B cell (primary cell): ENCODE measurements at regions not wholly inside any gene's neighbourhood (a gene's known extent, or its start where the extent isn't known, plus 50 kb on each side); places are given as distances from the start of the nearest gene placed in this dataset.

Experiments
- ATAC-seq: fragments of 200-7000 bp; cut with Tn5 transposase; one replicate; pipeline ENCODE4 v1.10.0; 2021; ENCODE audit warnings: low read depth, mild to moderate bottlenecking, moderate number of reproducible peaks, moderate library complexity
- CTCF ChIA-PET: fragments of 350-600 bp; sonication (Branson Sonifier 250); formaldehyde crosslinking; loops from one replicate; lab custom pipeline; 2021; ENCODE audit warnings: antibody characterized with exemption, inconsistent platforms; lab: Charles Lee
- POLR2A ChIA-PET: fragments of 350-600 bp; sonication (Branson Sonifier 250); formaldehyde crosslinking; loops from one replicate; lab custom pipeline; 2021; ENCODE audit warnings: antibody characterized with exemption; lab: Charles Lee
- DNase-seq: peaks from one replicate; pipeline ENCODE4 v3.0.0; 2013
- H2AFZ ChIP-seq: 2 replicates; pipeline ENCODE4 v1.6.1; 2012; ENCODE audit warnings: mild to moderate bottlenecking, low read depth, low read length; ENCODE audit not compliant: insufficient read depth, poor library complexity, severe bottlenecking
- H3K27ac ChIP-seq, 2 donors: 1 replicate in 1 of 2; 2 replicates in 1 of 2; pipeline ENCODE4 v1.5.1; 2012 to 2013; ENCODE audit warnings: low read length in 2 of 2, mild to moderate bottlenecking in 2 of 2, moderate library complexity in 1 of 2
- H3K27me3 ChIP-seq, 4 experiments: fragments of 200-600 bp in 1 of 4; sonication (generic) in 1 of 4; replicated peaks in 1 of 4; 1 replicate in 2 of 4; 2 replicates in 2 of 4; pipeline versions ENCODE4 v1.6.1 to v1.7.0; 2013 to 2016; ENCODE audit warnings: low read length in 3 of 4, mild to moderate bottlenecking in 2 of 4, mixed read lengths in 1 of 4, moderate library complexity in 1 of 4; ENCODE audit not compliant: insufficient read depth in 4 of 4, control insufficient read depth in 3 of 4; ENCODE audit errors: control extremely low read depth in 1 of 4
- H3K36me3 ChIP-seq, 2 experiments: replicated peaks in 1 of 2; 1 replicate in 1 of 2; 2 replicates in 1 of 2; pipeline versions ENCODE4 v1.6.1 to v1.7.1; 2013; ENCODE audit warnings: low read length in 1 of 2; ENCODE audit not compliant: insufficient read depth in 2 of 2, control insufficient read depth in 1 of 2; ENCODE audit errors: control extremely low read depth in 1 of 2, extremely low read depth in 1 of 2
- H3K4me1 ChIP-seq, 2 donors: fragments of 200-600 bp in 1 of 2; sonication (generic) in 1 of 2; 1 replicate in 1 of 2; 2 replicates in 1 of 2; pipeline versions ENCODE4 v1.5.1 to v1.6.1; 2013 to 2017; ENCODE audit warnings: low read length in 2 of 2; ENCODE audit not compliant: control insufficient read depth in 2 of 2, insufficient read depth in 2 of 2
- H3K4me2 ChIP-seq: replicated peaks from 2 replicates; pipeline ENCODE3; 2012; ENCODE audit warnings: mild to moderate bottlenecking, low read depth, low read length; ENCODE audit not compliant: poor library complexity, severe bottlenecking
- H3K4me3 ChIP-seq, 5 experiments: fragments of 200-600 bp in 1 of 5; sonication (generic) in 1 of 5; 1 replicate in 3 of 5; 2 replicates in 2 of 5; pipeline versions ENCODE4 v1.5.1 to v1.7.0; 2011 to 2016; ENCODE audit warnings: low read length in 4 of 5, mild to moderate bottlenecking in 4 of 5, low read depth in 2 of 5, control low read depth in 1 of 5, moderate library complexity in 1 of 5; ENCODE audit not compliant: insufficient read depth in 1 of 5; ENCODE audit errors: control extremely low read depth in 1 of 5, extremely low read depth in 1 of 5
- H3K79me2 ChIP-seq: fragments of 200-600 bp; sonication (generic); one replicate; pipeline ENCODE4 v1.6.0; 2016; ENCODE audit warnings: low read length; ENCODE audit not compliant: control insufficient read depth, insufficient read depth
- H3K9ac ChIP-seq: fragments of 200-600 bp; sonication (generic); 2 replicates; pipeline ENCODE4 v1.6.1; 2017; ENCODE audit warnings: mild to moderate bottlenecking, low read length, moderate library complexity
- H3K9me3 ChIP-seq, 3 donors: one replicate each; pipeline versions ENCODE4 v1.6.1 to v1.7.1; 2013; ENCODE audit warnings: low read length in 2 of 3; ENCODE audit not compliant: control insufficient read depth in 2 of 3, insufficient read depth in 1 of 3; ENCODE audit errors: control extremely low read depth in 1 of 3
- H4K20me1 ChIP-seq: 2 replicates; pipeline ENCODE4 v1.6.0; 2012; ENCODE audit warnings: mild to moderate bottlenecking, low read length; ENCODE audit not compliant: insufficient read depth, control insufficient read depth, poor library complexity, severe bottlenecking
- H3K27ac Mint-ChIP-seq: one replicate; pipeline ENCODE4 v1.8.0; 2021; ENCODE audit warnings: mixed read lengths
- H3K27me3 Mint-ChIP-seq: one replicate; pipeline ENCODE4 v1.8.0; 2021; ENCODE audit warnings: mixed read lengths
- H3K4me1 Mint-ChIP-seq: one replicate; pipeline ENCODE4 v1.8.0; 2021; ENCODE audit warnings: mixed read lengths
- H3K4me3 Mint-ChIP-seq: one replicate; pipeline ENCODE4 v1.8.0; 2021; ENCODE audit warnings: mixed read lengths
- H3K9me3 Mint-ChIP-seq: one replicate; pipeline ENCODE4 v1.8.0; 2022; ENCODE audit warnings: mixed read lengths; ENCODE audit not compliant: insufficient read depth
- EZH2 ChIP-seq: IDR thresholded peaks from 2 replicates; pipeline ENCODE4 v1.6.1; 2012; ENCODE audit warnings: borderline replicate concordance, low read depth, mild to moderate bottlenecking, moderate library complexity, low read length; ENCODE audit not compliant: insufficient read depth, poor library complexity, severe bottlenecking
- WGBS: methylation state at CpG from one replicate; pipeline ENCODE4 v1.1.5; 2013; ENCODE audit warnings: missing lambda C conversion rate; ENCODE audit not compliant: insufficient coverage; 5-methylcytosine and 5-hydroxymethylcytosine counted together
- intact Hi-C: fragments of 100-400 bp; cut with micrococcal nuclease; formaldehyde crosslinking; loops from one replicate; pipeline ENCODE4 v1.10.0; 2022
- TF ChIP-seq, protein P1 (sequence below): fragments of 200-600 bp; IDR thresholded peaks from one replicate; pipeline ENCODE4 v1.8.0; 2022; ENCODE audit warnings: antibody characterized with exemption, mild to moderate bottlenecking

GRCh38 chr2:75268112-75268511 lies 68.8 kb upstream of the TACR1 start:
- Histone ChIP-seq H3K4me1 (no peaks in the 10 kb centered on the region), H3K27ac (no peak overlapping the region), H2AFZ (no peak overlapping the region), H3K79me2 (no peaks in the 10 kb centered on the region), H3K4me3 (no peak overlapping the region), H3K9ac (no peak overlapping the region), H3K9me3 (peaks cover 3 to 17% (median 3%) of the 10 kb centered on the region in 3 donors), H4K20me1 (no peaks in the 10 kb centered on the region), H3K27me3 (no peaks in the 10 kb centered on the region), H3K36me3 (no peaks in the 10 kb centered on the region), H3K4me2 (no peak overlapping the region)
- POLR2A ChIA-PET: no interaction called here
- 100% methylated on average over 1 of the region's 4 CpGs for WGBS
- Mint-ChIP-seq H3K27me3 (no peaks in the 10 kb centered on the region), H3K4me3 (no peak overlapping the region), H3K27ac (no peak overlapping the region), H3K4me1 (no peaks in the 10 kb centered on the region), H3K9me3 (peaks cover 32% of the 10 kb centered on the region)
- ATAC-seq (no peak), DNase-seq (no peak)
- no peak for TF ChIP-seq EZH2
- TF ChIP-seq, protein P1, sequence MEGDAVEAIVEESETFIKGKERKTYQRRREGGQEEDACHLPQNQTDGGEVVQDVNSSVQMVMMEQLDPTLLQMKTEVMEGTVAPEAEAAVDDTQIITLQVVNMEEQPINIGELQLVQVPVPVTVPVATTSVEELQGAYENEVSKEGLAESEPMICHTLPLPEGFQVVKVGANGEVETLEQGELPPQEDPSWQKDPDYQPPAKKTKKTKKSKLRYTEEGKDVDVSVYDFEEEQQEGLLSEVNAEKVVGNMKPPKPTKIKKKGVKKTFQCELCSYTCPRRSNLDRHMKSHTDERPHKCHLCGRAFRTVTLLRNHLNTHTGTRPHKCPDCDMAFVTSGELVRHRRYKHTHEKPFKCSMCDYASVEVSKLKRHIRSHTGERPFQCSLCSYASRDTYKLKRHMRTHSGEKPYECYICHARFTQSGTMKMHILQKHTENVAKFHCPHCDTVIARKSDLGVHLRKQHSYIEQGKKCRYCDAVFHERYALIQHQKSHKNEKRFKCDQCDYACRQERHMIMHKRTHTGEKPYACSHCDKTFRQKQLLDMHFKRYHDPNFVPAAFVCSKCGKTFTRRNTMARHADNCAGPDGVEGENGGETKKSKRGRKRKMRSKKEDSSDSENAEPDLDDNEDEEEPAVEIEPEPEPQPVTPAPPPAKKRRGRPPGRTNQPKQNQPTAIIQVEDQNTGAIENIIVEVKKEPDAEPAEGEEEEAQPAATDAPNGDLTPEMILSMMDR: no peak
- intact Hi-C loops: no loop called here
- CTCF ChIA-PET: no interaction called here

DNA sequence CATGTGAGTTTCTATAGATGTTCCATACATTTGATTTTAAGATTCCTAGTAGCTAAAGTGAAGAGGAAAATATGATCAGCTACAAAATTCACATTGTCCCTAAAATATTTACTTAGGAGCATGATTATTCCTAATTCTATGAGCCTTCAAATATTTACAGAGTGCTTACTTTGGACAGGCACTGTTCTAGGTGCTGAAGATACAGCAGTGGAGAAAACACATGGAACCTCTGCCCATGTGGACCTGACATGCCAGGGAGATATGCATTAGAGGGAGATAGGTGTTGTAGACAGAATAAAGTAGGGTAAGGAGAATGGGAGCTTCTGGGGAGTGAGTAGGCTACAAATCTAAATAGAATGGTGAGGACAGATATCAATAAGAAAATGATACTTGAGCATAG lies 62.6 kb upstream of the TACR1 start:
- H3K27ac ChIP-seq: no peak overlapping the region
- no peak overlapping the region for H3K27ac Mint-ChIP-seq
- no peaks in the 10 kb centered on the region for H3K4me1 ChIP-seq
- no peak overlapping the region for H2AFZ ChIP-seq
- no peak for DNase-seq
- H3K4me1 Mint-ChIP-seq: peaks cover 4% of the 10 kb centered on the region
- intact Hi-C loops: no loop called here
- H3K27me3 Mint-ChIP-seq: no peaks in the 10 kb centered on the region
- ATAC-seq: no peak
- no peak overlapping the region for H3K4me2 ChIP-seq
- peaks cover 10 to 34% (median 13%) of the 10 kb centered on the region in 3 donors for H3K9me3 ChIP-seq
- POLR2A ChIA-PET: no interaction called here
- no peak overlapping the region for H3K9ac ChIP-seq
- H3K36me3 ChIP-seq: no peaks in the 10 kb centered on the region
- H4K20me1 ChIP-seq: no peaks in the 10 kb centered on the region
- no peaks in the 10 kb centered on the region for H3K79me2 ChIP-seq
- no peak for TF ChIP-seq EZH2
- TF ChIP-seq, protein P1: no peak
- H3K27me3 ChIP-seq: no peaks in the 10 kb centered on the region
- H3K4me3 Mint-ChIP-seq: no peak overlapping the region
- peaks cover 40% of the 10 kb centered on the region for H3K9me3 Mint-ChIP-seq
- CTCF ChIA-PET: no interaction called here
- no peak overlapping the region for H3K4me3 ChIP-seq
